IPS-NIHi11 (cell line): ENCODE measurements at regions not wholly inside any gene's neighbourhood (a gene's known extent, or its start where the extent isn't known, plus 50 kb on each side); places are given as distances from the start of the nearest gene placed in this dataset.
"Not testable (repeated sequence)": the region's sequence is repeated elsewhere in the genome, so short reads cannot be mapped to it uniquely, and the experiment has no call there.

Experiments used
- DNase-seq: peaks from one replicate; pipeline ENCODE4 v3.0.0; 2012; ENCODE audit warnings: mixed read lengths, low spot score

- no peak for DNase-seq
These were observed 370.3 kb upstream of the JARID2 start for GRCh38 chr6:14875481-14876063.

DNA sequence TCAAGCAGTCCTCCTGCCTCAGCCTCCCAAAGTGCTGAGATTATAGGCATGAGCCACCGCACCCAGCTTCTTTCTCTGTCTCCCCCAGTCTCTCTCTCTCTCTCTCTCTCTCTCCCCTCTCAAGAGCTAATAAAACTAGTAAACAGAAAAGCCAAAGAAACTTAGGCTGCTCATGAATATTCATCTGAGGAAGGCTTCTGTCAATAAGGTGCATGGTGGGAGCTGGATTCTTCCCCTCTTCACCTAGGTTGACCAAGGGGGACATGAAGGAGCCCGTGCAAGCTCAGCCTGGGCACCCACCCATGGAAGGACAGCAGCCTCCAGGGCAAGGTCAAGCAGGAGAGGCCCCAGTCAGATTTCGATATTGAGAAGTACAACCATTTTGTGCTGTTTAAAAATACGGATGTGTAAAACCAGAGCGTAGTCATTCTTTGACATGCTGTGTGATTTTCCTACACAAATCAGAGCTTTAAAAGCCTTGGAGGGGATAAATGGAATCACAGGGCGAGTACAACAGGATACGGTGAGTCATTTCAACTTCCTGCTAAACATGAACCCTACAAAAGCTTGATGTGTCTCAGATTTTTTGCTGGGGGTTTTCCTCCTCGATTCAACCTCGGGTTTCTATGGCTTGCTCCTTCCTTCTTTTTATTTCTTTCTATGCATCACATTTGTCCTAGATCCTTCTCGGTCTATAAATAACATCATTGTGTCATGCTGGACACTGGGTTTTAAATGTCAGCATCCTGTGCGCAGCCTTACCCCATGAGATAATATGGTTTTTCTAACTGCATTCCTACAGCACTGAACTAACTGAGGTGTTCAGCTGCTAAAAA lies 368.9 kb upstream of the JARID2 start:
- DNase-seq: no peak

GRCh38 chr6:14877758-14878157 lies 368.1 kb upstream of the JARID2 start:
- no peak for DNase-seq

- DNase-seq: no peak
These were observed 365.8 kb upstream of the JARID2 start for GRCh38 chr6:14880052-14880451.

DNA sequence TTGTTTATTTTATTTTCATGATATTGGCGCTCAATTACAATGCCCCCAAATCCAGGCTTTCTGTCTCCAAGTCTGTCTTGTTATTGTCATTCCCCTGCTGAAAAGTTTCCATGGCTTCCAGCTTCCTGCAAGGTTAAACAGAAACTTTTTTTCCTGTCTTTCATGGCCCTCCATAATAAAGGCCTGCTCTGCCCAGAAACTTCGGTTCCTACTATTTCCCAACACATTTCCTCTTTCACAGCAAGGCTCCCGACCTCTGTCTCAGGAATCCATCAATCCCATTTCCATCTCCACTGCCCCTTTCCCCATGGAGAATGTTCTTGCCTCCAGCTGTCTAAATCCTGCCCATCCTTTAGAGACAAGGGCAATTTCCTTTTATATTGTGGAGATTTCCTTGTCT lies 365.2 kb upstream of the JARID2 start:
- DNase-seq: no peak

GRCh38 chr6:14881398-14881797 lies 364.5 kb upstream of the JARID2 start:
- no peak for DNase-seq

GRCh38 chr6:14882394-14883026 lies 363.4 kb upstream of the JARID2 start:
- DNase-seq: no peak

GRCh38 chr6:14883921-14884320 lies 361.9 kb upstream of the JARID2 start:
- peak; percentile 38 for DNase-seq

DNA sequence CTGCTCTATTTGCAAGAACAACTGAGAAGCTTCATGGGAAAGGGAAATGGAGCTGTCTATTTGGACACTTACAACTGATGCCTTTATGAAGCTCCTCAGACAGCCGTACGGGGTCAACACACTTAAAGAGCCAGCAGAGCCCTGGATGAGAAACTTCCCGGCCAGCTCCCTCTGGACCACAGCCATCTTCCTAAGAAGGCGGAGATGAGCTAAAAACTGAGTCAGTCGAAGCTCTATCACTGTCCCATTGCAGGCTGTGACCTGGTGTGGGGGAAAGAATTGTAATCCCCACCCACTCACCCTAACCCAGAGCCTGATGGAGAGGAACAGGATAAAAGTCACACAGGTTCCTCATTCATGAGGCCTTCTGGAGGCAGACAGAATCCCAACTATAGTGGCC lies 360.4 kb upstream of the JARID2 start:
- DNase-seq: no peak

DNA sequence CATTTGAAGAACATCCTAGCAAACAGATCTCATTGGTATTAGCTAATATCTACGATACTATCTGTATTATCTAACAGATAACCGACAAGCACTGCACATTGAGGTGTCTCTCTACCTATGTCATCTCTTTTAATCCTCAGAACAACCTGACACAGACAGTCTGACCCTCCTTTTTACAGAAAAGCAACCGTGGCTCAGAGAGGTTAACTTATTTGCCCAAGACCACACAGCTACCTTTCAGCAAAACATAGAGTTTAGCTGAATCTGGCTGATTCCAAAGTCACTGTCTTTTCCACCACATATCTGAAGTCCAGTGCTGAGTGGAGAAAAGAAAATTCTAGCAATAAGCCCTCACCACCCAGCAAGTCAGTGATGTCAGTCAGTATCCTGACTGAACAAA lies 358.7 kb upstream of the JARID2 start:
- no peak for DNase-seq

DNA sequence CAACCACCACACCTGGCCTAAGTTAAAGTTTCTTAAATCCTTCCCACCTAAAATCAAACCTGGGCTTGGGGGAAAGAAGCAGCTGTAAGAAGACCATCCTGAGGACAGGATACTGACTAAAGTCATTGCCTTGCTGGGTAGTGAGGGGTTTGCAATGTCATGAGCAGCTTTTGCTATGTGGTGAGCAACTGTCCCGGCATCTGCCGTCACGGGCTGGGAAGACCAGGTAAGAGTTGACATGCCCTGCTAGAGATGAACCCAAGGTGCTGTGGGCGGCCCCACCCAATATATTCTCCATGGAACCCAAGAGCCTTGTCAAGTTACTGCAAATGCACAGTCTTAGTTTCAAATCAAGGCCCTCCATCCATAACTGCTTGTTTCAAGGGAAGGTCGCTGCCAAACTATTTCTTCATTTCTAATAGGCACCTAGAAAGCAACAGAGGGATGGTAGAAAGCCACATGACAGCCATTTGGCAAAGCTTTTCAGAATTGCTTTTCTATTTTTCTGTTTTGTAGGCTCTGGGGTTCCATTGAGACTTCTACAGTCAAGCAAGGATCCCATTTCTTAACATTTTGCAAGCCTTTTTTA lies 357.8 kb upstream of the JARID2 start:
- no peak for DNase-seq

DNA sequence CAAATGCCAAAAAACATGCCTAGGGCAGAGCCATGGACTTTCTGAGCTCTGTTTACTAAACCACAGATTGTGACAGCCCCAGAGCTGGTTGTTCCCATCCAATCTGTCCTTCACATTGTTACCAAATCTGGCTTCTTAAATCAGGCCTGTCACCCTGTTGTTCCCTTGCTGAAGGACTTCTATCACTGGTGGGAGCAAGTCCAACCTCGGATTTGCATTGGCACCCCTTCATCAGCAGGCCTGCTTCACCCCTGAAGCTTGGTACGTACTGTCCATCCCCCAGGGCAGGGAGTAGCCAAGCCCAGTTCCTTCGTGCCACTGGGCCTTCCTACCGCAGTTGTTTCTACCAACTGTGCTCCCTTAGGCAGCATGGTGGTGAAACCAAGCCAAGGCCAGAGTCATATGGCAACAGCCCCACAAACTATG lies 357.3 kb upstream of the JARID2 start:
- DNase-seq: no peak

DNA sequence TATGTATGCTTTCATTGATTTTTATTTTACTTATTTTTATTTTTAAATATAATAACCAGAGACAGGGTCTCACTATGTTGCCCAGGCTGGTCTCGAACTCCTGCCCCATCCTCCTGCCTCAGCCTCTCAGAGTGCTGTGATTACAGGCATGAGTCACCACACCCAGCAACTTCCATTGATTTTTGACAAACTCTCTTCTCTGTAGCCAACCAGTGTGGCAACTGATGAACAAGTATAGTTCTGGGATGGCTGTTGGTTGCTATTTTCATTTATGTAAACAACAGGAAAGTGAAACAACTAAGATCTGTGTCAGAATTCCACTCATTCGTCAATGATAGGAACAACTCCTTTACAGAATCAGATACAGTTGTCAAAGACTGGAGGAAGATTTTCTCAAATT lies 356.7 kb upstream of the JARID2 start:
- no peak for DNase-seq

GRCh38 chr6:14889611-14890593 lies 356.0 kb upstream of the JARID2 start:
- DNase-seq: no peak

DNA sequence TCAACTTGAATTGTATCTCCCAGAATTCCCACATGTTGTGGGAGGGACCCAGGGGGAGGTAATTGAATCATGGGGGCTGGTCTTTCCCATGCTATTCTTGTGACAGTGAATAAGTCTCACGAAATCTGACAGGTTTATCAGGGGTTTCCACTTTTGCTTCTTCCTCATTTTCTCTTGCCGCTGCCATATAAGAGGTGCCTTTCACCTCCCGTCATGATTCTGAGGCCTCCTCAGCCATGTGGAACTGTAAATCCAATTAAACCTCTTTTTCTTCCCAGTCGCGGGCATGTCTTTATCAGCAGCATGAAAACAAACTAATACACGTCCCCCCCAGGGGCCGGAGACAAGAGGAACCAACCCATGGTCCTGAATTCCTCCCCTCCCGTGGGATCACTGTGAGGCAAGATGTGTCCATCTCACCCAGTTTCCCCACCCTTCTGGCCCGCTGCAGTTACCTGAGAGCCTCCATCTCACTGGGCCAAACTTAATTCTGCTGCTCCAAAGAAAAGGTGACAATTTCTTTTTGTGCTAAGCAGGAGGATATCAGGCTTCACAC lies 354.0 kb upstream of the JARID2 start:
- DNase-seq: not testable (repeated sequence)

- no peak for DNase-seq
These were observed 351.8 kb upstream of the JARID2 start for GRCh38 chr6:14894105-14894504.

DNA sequence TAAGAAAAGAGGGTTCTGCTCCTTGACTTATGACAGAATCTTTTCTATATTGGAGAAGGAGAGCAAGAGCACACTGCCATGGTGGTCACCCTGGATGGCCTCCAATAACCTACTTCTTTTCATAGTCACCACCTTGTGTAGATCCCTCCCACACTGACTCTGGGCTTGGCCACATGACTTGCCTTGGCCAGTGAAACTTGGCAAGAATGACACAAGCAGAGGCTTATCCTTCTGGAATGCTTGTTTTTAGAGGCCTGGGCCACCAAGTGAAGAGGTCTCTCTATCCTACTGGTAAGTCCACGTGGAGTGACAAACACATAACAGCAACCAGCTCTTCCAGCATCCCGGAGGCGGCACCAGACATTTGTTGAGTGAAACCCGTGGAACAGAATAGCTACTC lies 349.4 kb upstream of the JARID2 start:
- no peak for DNase-seq

DNA sequence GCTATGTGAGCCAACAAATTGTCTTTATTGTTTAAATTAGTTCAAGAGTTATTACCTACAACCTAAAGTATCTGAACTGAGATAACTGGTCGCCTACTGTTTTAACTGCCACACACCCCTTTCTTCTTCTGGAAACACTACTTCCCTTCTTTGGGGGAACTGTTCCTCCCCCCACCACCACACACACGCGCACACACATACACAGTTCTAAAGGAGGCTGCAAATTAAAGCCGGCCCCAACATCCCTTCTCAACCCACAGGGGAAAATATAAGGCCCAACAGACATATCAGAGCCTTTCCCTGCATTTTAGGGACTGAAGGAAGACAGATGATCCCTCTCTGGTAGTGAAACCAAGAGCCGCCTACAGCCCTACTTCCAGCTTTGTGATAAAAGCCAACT lies 348.0 kb upstream of the JARID2 start:
- DNase-seq: no peak

DNA sequence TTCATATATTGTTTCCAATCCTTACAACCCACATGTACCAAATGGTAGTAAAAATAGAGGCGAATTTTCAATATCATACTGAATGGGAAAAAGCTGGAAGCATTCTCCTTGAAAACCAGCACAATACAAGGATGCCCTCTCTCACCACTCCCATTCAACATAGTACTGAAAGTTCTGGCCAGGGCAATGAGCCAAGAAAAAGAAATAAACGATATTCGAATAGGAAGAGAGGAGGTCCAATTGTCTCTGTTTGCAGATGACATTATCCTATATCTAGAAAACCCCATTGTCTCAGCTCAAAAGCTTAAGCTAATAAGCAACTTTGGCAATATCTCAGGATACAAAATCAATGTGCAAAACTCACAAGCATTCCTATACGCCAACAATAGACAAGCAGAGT lies 346.4 kb upstream of the JARID2 start:
- DNase-seq: not testable (repeated sequence)

GRCh38 chr6:14900919-14901318 lies 344.9 kb upstream of the JARID2 start:
- DNase-seq: no peak
